PC-9 (cell line): ENCODE measurements at regions not wholly inside any gene's neighbourhood (a gene's known extent, or its start where the extent isn't known, plus 50 kb on each side); places are given as distances from the start of the nearest gene placed in this dataset.

Source experiments
- CTCF ChIP-seq: fragments of 200-600 bp; sonication (generic); conservative IDR thresholded peaks from 2 replicates; pipeline ENCODE4 v1.6.1; 2017; ENCODE audit warnings: mixed run types, antibody characterized with exemption, mild to moderate bottlenecking, moderate library complexity
- EZH2 ChIP-seq: fragments of 200-600 bp; sonication (generic); IDR thresholded peaks from 2 replicates; pipeline ENCODE4 v1.8.0; 2017; ENCODE audit warnings: antibody characterized with exemption, low read depth

- TF ChIP-seq CTCF: no peak
- TF ChIP-seq EZH2: no peak
Observed at GRCh38 chr12:124143726-124144125, 151.2 kb upstream of the RFLNA start.
